Activated CD8-positive, alpha-beta memory T cell treated with anti-CD3 and anti-CD28 coated beads, Interleukin-2, amount 50 U/mL, for 1 hour (primary cell): ENCODE measurements at regions not wholly inside any gene's neighbourhood (a gene's known extent, or its start where the extent isn't known, plus 50 kb on each side); places are given as distances from the start of the nearest gene placed in this dataset.
"Not testable (repeated sequence)": the region's sequence is repeated elsewhere in the genome, so short reads cannot be mapped to it uniquely, and the experiment has no call there.

ENCODE experiments used
- DNase-seq: peaks from one replicate; pipeline ENCODE4 v3.0.0-alpha.2; 2020; ENCODE audit errors: extremely low read depth

GRCh38 chr17:15860774-15861173 is 84.2 kb upstream of the ADORA2B start:
- DNase-seq: not testable (repeated sequence)

- DNase-seq: not testable (repeated sequence)
These were observed 80.9 kb upstream of the ADORA2B start for GRCh38 chr17:15864061-15864460.

- DNase-seq: not testable (repeated sequence)
These were observed 80.5 kb upstream of the ADORA2B start for GRCh38 chr17:15864472-15864871.

- DNase-seq: not testable (repeated sequence)
These were observed 78.9 kb upstream of the ADORA2B start for GRCh38 chr17:15866015-15866414.

GRCh38 chr17:15867331-15867730 is 77.6 kb upstream of the ADORA2B start:
- not testable (repeated sequence) for DNase-seq

- not testable (repeated sequence) for DNase-seq
These were observed 75.1 kb upstream of the ADORA2B start for GRCh38 chr17:15869868-15870267.

- DNase-seq: not testable (repeated sequence)
These were observed 72.3 kb upstream of the ADORA2B start for GRCh38 chr17:15872677-15873076.

- DNase-seq: not testable (repeated sequence)
These were observed 66.9 kb upstream of the ADORA2B start for GRCh38 chr17:15877882-15878500.

GRCh38 chr17:15882058-15882720 is 62.7 kb upstream of the ADORA2B start:
- DNase-seq: no peak

GRCh38 chr17:15882777-15883176 is 62.2 kb upstream of the ADORA2B start:
- DNase-seq: no peak

GRCh38 chr17:15883617-15884111 is 61.3 kb upstream of the ADORA2B start:
- DNase-seq: no peak

- no peak for DNase-seq
These were observed 60.2 kb upstream of the ADORA2B start for GRCh38 chr17:15884731-15885130.

GRCh38 chr17:15885770-15886169 is 59.2 kb upstream of the ADORA2B start:
- DNase-seq: no peak

- no peak for DNase-seq
These were observed 58.7 kb upstream of the ADORA2B start for GRCh38 chr17:15886221-15886620.

GRCh38 chr17:15886804-15887203 is 58.1 kb upstream of the ADORA2B start:
- DNase-seq: no peak

GRCh38 chr17:15888436-15888835 is 56.5 kb upstream of the ADORA2B start:
- DNase-seq: no peak

- DNase-seq: no peak
These were observed 54.5 kb upstream of the ADORA2B start for GRCh38 chr17:15890279-15890892.

GRCh38 chr17:15891318-15891717 is 53.6 kb upstream of the ADORA2B start:
- no peak for DNase-seq

GRCh38 chr17:15892244-15892643 is 52.7 kb upstream of the ADORA2B start:
- DNase-seq: no peak

GRCh38 chr17:15892731-15893657 is 51.9 kb upstream of the ADORA2B start:
- DNase-seq: no peak

GRCh38 chr17:15893658-15894024 is 51.3 kb upstream of the ADORA2B start:
- DNase-seq: no peak

- no peak for DNase-seq
These were observed 50.7 kb upstream of the ADORA2B start for GRCh38 chr17:15894258-15894657.
